Chondrocyte (in vitro differentiated cells): ENCODE measurements at regions not wholly inside any gene's neighbourhood (a gene's known extent, or its start where the extent isn't known, plus 50 kb on each side); places are given as distances from the start of the nearest gene placed in this dataset.

Source experiments
- DNase-seq: peaks from one replicate; pipeline ENCODE4 v3.0.0; 2021; ENCODE audit warnings: mixed read lengths, low spot score
- H3K27ac Mint-ChIP-seq: one replicate; pipeline ENCODE4 v1.8.0; 2021; ENCODE audit warnings: mild to moderate bottlenecking, moderate library complexity, mixed read lengths; ENCODE audit not compliant: unreplicated experiment
- H3K27me3 Mint-ChIP-seq: 2 replicates; pipeline ENCODE4 v1.8.0; 2021; ENCODE audit warnings: low read depth, mixed read lengths
- H3K36me3 Mint-ChIP-seq: 2 replicates; pipeline ENCODE4 v1.8.0; 2021; ENCODE audit warnings: low read depth, mixed read lengths
- H3K4me1 Mint-ChIP-seq: 2 replicates; pipeline ENCODE4 v1.8.0; 2021; ENCODE audit warnings: low read depth, mild to moderate bottlenecking, mixed read lengths
- H3K4me3 Mint-ChIP-seq: one replicate; pipeline ENCODE4 v1.8.0; 2021; ENCODE audit warnings: mild to moderate bottlenecking, moderate library complexity, mixed read lengths; ENCODE audit not compliant: unreplicated experiment
- H3K9me3 Mint-ChIP-seq: 2 replicates; pipeline ENCODE4 v1.8.0; 2021; ENCODE audit warnings: low read depth, mixed read lengths
- TF ChIP-seq, protein P1 (sequence below): fragments of 200-600 bp; sonication (generic); IDR thresholded peaks from 2 replicates; pipeline ENCODE4 v1.5.0; 2021; ENCODE audit warnings: antibody characterized with exemption, mild to moderate bottlenecking, moderate library complexity

GRCh38 chr1:101739826-101740330 lies 256.8 kb downstream of the OLFM3 start:
- DNase-seq: no peak
- no peak overlapping the region for H3K27ac Mint-ChIP-seq
- no peaks in the 10 kb centered on the region for H3K9me3 Mint-ChIP-seq
- no peaks in the 10 kb centered on the region for H3K36me3 Mint-ChIP-seq
- TF ChIP-seq, protein P1, sequence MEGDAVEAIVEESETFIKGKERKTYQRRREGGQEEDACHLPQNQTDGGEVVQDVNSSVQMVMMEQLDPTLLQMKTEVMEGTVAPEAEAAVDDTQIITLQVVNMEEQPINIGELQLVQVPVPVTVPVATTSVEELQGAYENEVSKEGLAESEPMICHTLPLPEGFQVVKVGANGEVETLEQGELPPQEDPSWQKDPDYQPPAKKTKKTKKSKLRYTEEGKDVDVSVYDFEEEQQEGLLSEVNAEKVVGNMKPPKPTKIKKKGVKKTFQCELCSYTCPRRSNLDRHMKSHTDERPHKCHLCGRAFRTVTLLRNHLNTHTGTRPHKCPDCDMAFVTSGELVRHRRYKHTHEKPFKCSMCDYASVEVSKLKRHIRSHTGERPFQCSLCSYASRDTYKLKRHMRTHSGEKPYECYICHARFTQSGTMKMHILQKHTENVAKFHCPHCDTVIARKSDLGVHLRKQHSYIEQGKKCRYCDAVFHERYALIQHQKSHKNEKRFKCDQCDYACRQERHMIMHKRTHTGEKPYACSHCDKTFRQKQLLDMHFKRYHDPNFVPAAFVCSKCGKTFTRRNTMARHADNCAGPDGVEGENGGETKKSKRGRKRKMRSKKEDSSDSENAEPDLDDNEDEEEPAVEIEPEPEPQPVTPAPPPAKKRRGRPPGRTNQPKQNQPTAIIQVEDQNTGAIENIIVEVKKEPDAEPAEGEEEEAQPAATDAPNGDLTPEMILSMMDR: no peak
- no peak overlapping the region for H3K4me3 Mint-ChIP-seq
- peaks cover 5% of the 10 kb centered on the region for H3K4me1 Mint-ChIP-seq
- H3K27me3 Mint-ChIP-seq: peaks cover 5% of the 10 kb centered on the region

DNA sequence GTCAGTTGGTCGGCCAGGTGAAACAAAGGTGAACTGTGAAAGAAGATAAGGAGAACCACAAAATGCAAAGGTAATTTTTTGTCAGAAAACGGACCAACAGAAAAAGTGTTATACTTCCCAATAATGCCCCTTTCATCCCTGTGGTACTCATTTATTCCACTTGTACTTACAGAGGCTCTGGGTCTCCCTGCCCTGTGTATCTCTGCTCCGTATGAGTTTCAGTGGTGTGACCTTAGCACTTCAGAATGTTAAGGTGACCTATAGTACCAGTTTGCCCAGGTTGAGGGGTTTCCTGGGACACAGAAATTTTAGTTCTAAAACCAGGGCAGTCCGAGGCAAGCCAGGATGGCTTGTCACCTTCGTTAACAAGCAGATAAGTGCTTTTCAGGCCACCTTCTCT lies 254.8 kb downstream of the OLFM3 start:
- H3K27me3 Mint-ChIP-seq: peaks cover 2% of the 10 kb centered on the region
- peaks cover 5% of the 10 kb centered on the region for H3K4me1 Mint-ChIP-seq
- no peak overlapping the region for H3K4me3 Mint-ChIP-seq
- DNase-seq: no peak
- H3K27ac Mint-ChIP-seq: no peak overlapping the region
- H3K9me3 Mint-ChIP-seq: no peaks in the 10 kb centered on the region
- no peaks in the 10 kb centered on the region for H3K36me3 Mint-ChIP-seq
- TF ChIP-seq, protein P1: no peak

- no peak overlapping the region for H3K4me3 Mint-ChIP-seq
These were observed 254.2 kb downstream of the OLFM3 start for GRCh38 chr1:101742509-101742908.

GRCh38 chr1:101745551-101746270 lies 251.0 kb downstream of the OLFM3 start:
- H3K4me1 Mint-ChIP-seq: no peaks in the 10 kb centered on the region
- DNase-seq: no peak
- TF ChIP-seq, protein P1: no peak
- H3K27me3 Mint-ChIP-seq: peaks cover 5% of the 10 kb centered on the region
- H3K27ac Mint-ChIP-seq: no peak overlapping the region
- no peaks in the 10 kb centered on the region for H3K36me3 Mint-ChIP-seq
- no peak overlapping the region for H3K4me3 Mint-ChIP-seq
- H3K9me3 Mint-ChIP-seq: no peaks in the 10 kb centered on the region

More at GRCh38 chr1:101742509-101742908, 254.2 kb downstream of the OLFM3 start:
- Mint-ChIP-seq H3K9me3 (no peaks in the 10 kb centered on the region), H3K27ac (no peak overlapping the region), H3K27me3 (peaks cover 2% of the 10 kb centered on the region), H3K4me1 (peaks cover 5% of the 10 kb centered on the region), H3K36me3 (no peaks in the 10 kb centered on the region)
- TF ChIP-seq, protein P1: no peak
- DNase-seq: no peak

DNA sequence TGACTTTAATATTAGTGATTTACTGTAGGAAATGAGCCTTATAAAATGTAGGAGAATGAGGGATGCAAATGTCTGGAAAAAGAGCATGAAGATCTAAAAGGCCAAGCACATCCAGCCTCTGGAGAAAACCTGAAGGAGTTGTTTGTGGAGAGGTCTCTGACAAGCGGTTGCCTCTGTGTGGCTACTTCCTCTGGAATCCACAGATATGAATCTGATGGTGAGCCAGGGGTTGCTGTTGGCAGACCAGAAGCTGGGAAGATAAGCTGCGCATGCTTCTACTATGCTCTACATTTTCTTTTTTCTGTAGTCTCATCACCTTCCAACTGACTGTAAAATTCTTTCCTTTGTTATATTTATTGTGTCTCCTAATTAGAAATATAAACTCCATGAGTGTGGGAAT lies 248.6 kb downstream of the OLFM3 start:
- Mint-ChIP-seq H3K27ac (no peak overlapping the region), H3K36me3 (no peaks in the 10 kb centered on the region), H3K4me1 (no peaks in the 10 kb centered on the region), H3K27me3 (peaks cover 6% of the 10 kb centered on the region), H3K9me3 (peaks cover 5% of the 10 kb centered on the region), H3K4me3 (no peak overlapping the region)
- DNase-seq: no peak
- TF ChIP-seq, protein P1: no peak
